GM18907 (cell line): ENCODE measurements at regions not wholly inside any gene's neighbourhood (a gene's known extent, or its start where the extent isn't known, plus 50 kb on each side); places are given as distances from the start of the nearest gene placed in this dataset.

Experiments
- ATAC-seq: cut with Tn5 transposase; IDR thresholded peaks from one replicate; pipeline ENCODE4 v1.9.1; 2021; ENCODE audit warnings: mild to moderate bottlenecking, moderate library complexity; ENCODE audit not compliant: unreplicated experiment

GRCh38 chr1:228964178-228965089, 229.2 kb downstream of the RHOU start:
- no peak for ATAC-seq

GRCh38 chr1:228968891-228969606, 233.8 kb downstream of the RHOU start:
- ATAC-seq = no peak

GRCh38 chr1:228969953-228970800, 234.9 kb downstream of the RHOU start:
- ATAC-seq = no peak

GRCh38 chr1:228972576-228972975, 237.3 kb downstream of the RHOU start:
- no peak for ATAC-seq

GRCh38 chr1:228974273-228974672, 239.0 kb downstream of the RHOU start:
- no peak for ATAC-seq

- ATAC-seq = no peak
Observed at GRCh38 chr1:228975238-228975907, 240.1 kb downstream of the RHOU start.

- no peak for ATAC-seq
Observed at GRCh38 chr1:228976316-228976715, 241.0 kb downstream of the RHOU start.

- no peak for ATAC-seq
Observed at GRCh38 chr1:228977307-228977706, 242.0 kb downstream of the RHOU start.

GRCh38 chr1:228977741-228978140, 242.5 kb downstream of the RHOU start:
- no peak for ATAC-seq

GRCh38 chr1:228978484-228979324, 243.4 kb downstream of the RHOU start:
- no peak for ATAC-seq

GRCh38 chr1:228979325-228979699, 244.0 kb downstream of the RHOU start:
- ATAC-seq = no peak

GRCh38 chr1:228979774-228980173, 244.5 kb downstream of the RHOU start:
- ATAC-seq = no peak

GRCh38 chr1:228980232-228980937, 245.1 kb downstream of the RHOU start:
- no peak for ATAC-seq

- ATAC-seq = no peak
Observed at GRCh38 chr1:228982637-228983036, 247.4 kb downstream of the RHOU start.

GRCh38 chr1:228983231-228983660, 248.0 kb downstream of the RHOU start:
- ATAC-seq = no peak

GRCh38 chr1:228983661-228984060, 248.4 kb downstream of the RHOU start:
- no peak for ATAC-seq

GRCh38 chr1:228984107-228984506, 248.8 kb downstream of the RHOU start:
- no peak for ATAC-seq

- no peak for ATAC-seq
Observed at GRCh38 chr1:228984646-228985631, 249.7 kb downstream of the RHOU start.
